DOHH2 (cell line): ENCODE measurements at regions not wholly inside any gene's neighbourhood (a gene's known extent, or its start where the extent isn't known, plus 50 kb on each side); places are given as distances from the start of the nearest gene placed in this dataset.

Experiments used
- H3F3A ChIP-seq: fragments of 200-600 bp; sonication (generic), shearing (Covaris generic); 2 replicates; pipeline ENCODE4 v1.6.0; 2016; ENCODE audit warnings: antibody characterized with exemption, mild to moderate bottlenecking; ENCODE audit not compliant: control insufficient read depth, insufficient read depth
- H3K27ac ChIP-seq: fragments of 200-600 bp; sonication (generic); 2 replicates; pipeline ENCODE4 v1.5.1; 2014; ENCODE audit warnings: low read depth, mild to moderate bottlenecking, low read length, moderate library complexity
- H3K27me3 ChIP-seq: fragments of 200-600 bp; sonication (generic); 2 replicates; pipeline ENCODE4 v1.6.1; 2014; ENCODE audit warnings: mild to moderate bottlenecking, low read length, mixed read lengths; ENCODE audit not compliant: control insufficient read depth
- H3K36me3 ChIP-seq: fragments of 200-600 bp; sonication (generic); 2 replicates; pipeline ENCODE4 v1.6.1; 2014; ENCODE audit warnings: mild to moderate bottlenecking, low read length, moderate library complexity, mixed read lengths; ENCODE audit not compliant: control insufficient read depth
- H3K4me1 ChIP-seq: fragments of 200-600 bp; sonication (generic); 2 replicates; pipeline ENCODE4 v1.6.1; 2014; ENCODE audit warnings: mild to moderate bottlenecking, low read length, mixed read lengths; ENCODE audit not compliant: control insufficient read depth
- H3K4me2 ChIP-seq: fragments of 200-600 bp; sonication (generic); 2 replicates; pipeline ENCODE4 v1.6.0; 2014; ENCODE audit warnings: mild to moderate bottlenecking, low read length, moderate library complexity
- H3K4me3 ChIP-seq: fragments of 200-600 bp; sonication (generic); 2 replicates; pipeline ENCODE4 v1.5.1; 2014; ENCODE audit warnings: mild to moderate bottlenecking, low read length, mixed read lengths
- H3K79me2 ChIP-seq: fragments of 200-600 bp; sonication (generic); 2 replicates; pipeline ENCODE4 v1.6.1; 2014; ENCODE audit warnings: mild to moderate bottlenecking, low read length, mixed read lengths; ENCODE audit not compliant: control insufficient read depth
- H3K9me2 ChIP-seq: fragments of 200-600 bp; sonication (generic); replicated peaks from 2 replicates; pipeline ENCODE4 v1.6.1; 2014; ENCODE audit warnings: mild to moderate bottlenecking, low read length, mixed read lengths; ENCODE audit not compliant: control insufficient read depth
- H3K9me3 ChIP-seq: fragments of 200-600 bp; sonication (generic); 2 replicates; pipeline ENCODE4 v1.6.1; 2014; ENCODE audit warnings: antibody characterized with exemption, low read length, mixed read lengths; ENCODE audit not compliant: control insufficient read depth, insufficient read depth
- H4K20me1 ChIP-seq: fragments of 200-600 bp; sonication (generic); 2 replicates; pipeline ENCODE4 v1.6.0; 2014; ENCODE audit warnings: low read depth, mild to moderate bottlenecking, antibody characterized with exemption, low read length, moderate library complexity; ENCODE audit not compliant: control insufficient read depth, insufficient read depth
- EZH2phosphoT487 ChIP-seq: fragments of 200-600 bp; sonication (generic); IDR thresholded peaks from 2 replicates; pipeline ENCODE4 v1.6.1; 2017; ENCODE audit warnings: borderline replicate concordance, mild to moderate bottlenecking, antibody characterized with exemption, low read length, moderate library complexity, mixed read lengths
- TF ChIP-seq, protein P1 (sequence below): fragments of 200-600 bp; sonication (generic); IDR thresholded peaks from one replicate; pipeline ENCODE4 v1.5.1; 2014; ENCODE audit warnings: antibody characterized with exemption, mild to moderate bottlenecking, low read depth, low read length; ENCODE audit not compliant: poor library complexity, severe bottlenecking

DNA sequence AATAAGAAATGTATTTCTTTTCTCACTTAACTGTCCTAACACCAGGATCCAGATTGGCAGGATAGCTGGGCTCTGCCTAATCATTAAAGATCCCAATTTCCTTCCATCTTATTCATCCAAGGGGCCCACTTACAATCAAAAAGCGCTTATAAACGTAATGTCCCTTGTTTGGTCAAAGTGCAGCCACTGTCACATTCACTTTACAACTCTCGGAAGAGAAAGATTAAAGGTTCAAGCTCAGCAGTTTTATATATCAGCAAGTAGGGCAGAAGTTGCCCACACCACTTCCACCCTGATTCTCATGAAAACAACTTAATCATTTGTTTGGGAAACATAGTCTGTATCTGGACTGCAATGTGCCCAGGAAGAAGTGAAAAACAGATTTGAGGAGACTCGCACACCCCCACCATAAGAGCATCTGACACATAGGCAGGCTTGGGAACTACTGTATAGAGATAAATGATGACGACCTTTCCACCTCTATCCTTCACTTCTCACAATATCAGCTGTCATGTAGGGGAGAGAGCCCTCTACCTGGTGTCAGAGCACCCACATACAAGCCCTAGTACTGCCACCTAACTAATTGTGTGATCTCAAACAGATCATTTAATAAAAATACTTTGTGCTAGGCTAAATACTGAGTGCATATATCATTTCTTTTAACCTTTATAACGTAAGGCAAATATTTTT lies 80.8 kb downstream of the CAPZA3 start:
- no peaks in the 10 kb centered on the region for H3K27me3 ChIP-seq
- H3K4me1 ChIP-seq: no peaks in the 10 kb centered on the region
- no peaks in the 10 kb centered on the region for H3K9me2 ChIP-seq
- no peaks in the 10 kb centered on the region for H3F3A ChIP-seq
- no peak overlapping the region for H3K4me3 ChIP-seq
- no peaks in the 10 kb centered on the region for H3K36me3 ChIP-seq
- H3K79me2 ChIP-seq: no peaks in the 10 kb centered on the region
- no peak overlapping the region for H3K27ac ChIP-seq
- no peaks in the 10 kb centered on the region for H4K20me1 ChIP-seq
- no peak overlapping the region for H3K4me2 ChIP-seq
- H3K9me3 ChIP-seq: no peaks in the 10 kb centered on the region
- no peak for TF ChIP-seq EZH2phosphoT487
- TF ChIP-seq, protein P1, sequence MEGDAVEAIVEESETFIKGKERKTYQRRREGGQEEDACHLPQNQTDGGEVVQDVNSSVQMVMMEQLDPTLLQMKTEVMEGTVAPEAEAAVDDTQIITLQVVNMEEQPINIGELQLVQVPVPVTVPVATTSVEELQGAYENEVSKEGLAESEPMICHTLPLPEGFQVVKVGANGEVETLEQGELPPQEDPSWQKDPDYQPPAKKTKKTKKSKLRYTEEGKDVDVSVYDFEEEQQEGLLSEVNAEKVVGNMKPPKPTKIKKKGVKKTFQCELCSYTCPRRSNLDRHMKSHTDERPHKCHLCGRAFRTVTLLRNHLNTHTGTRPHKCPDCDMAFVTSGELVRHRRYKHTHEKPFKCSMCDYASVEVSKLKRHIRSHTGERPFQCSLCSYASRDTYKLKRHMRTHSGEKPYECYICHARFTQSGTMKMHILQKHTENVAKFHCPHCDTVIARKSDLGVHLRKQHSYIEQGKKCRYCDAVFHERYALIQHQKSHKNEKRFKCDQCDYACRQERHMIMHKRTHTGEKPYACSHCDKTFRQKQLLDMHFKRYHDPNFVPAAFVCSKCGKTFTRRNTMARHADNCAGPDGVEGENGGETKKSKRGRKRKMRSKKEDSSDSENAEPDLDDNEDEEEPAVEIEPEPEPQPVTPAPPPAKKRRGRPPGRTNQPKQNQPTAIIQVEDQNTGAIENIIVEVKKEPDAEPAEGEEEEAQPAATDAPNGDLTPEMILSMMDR: no peak

DNA sequence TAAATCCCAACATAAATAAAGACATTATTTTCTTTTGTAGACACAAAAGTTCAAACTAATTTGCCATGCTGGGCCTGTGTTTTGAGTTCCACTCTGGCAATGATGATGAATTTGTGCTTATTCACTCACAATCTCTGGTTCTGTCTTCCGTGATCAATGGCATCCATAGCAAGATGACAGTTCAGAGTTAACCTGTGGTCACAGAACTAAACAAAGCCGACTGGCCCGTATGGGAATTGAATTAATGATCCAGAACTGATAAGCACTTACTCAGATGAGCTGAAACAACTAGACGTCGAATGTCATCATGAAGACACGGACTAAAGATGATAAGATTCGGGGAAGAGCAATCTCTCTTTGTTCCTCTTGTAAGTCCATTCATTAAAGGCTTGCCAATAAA lies 81.6 kb downstream of the CAPZA3 start:
- H3F3A ChIP-seq: no peaks in the 10 kb centered on the region
- no peaks in the 10 kb centered on the region for H3K27me3 ChIP-seq
- H3K36me3 ChIP-seq: no peaks in the 10 kb centered on the region
- no peaks in the 10 kb centered on the region for H3K79me2 ChIP-seq
- no peak overlapping the region for H3K4me3 ChIP-seq
- H3K4me2 ChIP-seq: no peak overlapping the region
- TF ChIP-seq, protein P1: no peak
- no peak for TF ChIP-seq EZH2phosphoT487
- H4K20me1 ChIP-seq: no peaks in the 10 kb centered on the region
- H3K9me2 ChIP-seq: no peaks in the 10 kb centered on the region
- H3K9me3 ChIP-seq: no peaks in the 10 kb centered on the region
- no peak overlapping the region for H3K27ac ChIP-seq
- no peaks in the 10 kb centered on the region for H3K4me1 ChIP-seq

DNA sequence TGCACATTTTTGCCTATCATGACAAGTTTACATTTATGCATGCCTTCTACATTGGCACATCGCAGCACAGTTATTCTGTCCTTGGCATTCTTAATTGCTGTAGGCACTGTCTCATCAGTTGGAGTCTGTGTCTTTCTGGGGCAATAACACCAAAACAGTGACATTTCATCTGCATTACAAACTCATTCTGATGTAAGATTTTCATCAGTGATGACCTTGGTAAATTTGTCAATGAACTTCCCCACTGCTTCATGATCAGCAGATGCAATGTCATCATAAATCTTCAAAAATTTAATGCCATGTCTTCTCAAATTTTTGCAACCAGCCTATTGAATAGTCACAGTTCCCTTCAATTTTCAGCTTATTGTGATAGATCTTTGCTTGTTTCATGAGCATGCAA lies 85.5 kb downstream of the CAPZA3 start:
- H4K20me1 ChIP-seq: no peaks in the 10 kb centered on the region
- no peaks in the 10 kb centered on the region for H3K79me2 ChIP-seq
- no peaks in the 10 kb centered on the region for H3K9me3 ChIP-seq
- H3K9me2 ChIP-seq: no peaks in the 10 kb centered on the region
- no peaks in the 10 kb centered on the region for H3K27me3 ChIP-seq
- H3K27ac ChIP-seq: no peak overlapping the region
- H3K4me3 ChIP-seq: no peak overlapping the region
- TF ChIP-seq, protein P1: no peak
- no peak for TF ChIP-seq EZH2phosphoT487
- H3F3A ChIP-seq: no peaks in the 10 kb centered on the region
- no peak overlapping the region for H3K4me2 ChIP-seq
- H3K36me3 ChIP-seq: no peaks in the 10 kb centered on the region
- H3K4me1 ChIP-seq: no peaks in the 10 kb centered on the region
